PFSK-1 (cell line): ENCODE measurements at regions not wholly inside any gene's neighbourhood (a gene's known extent, or its start where the extent isn't known, plus 50 kb on each side); places are given as distances from the start of the nearest gene placed in this dataset.

Source experiments
- FOXP2 ChIP-seq: optimal IDR thresholded peaks from 2 replicates; pipeline ENCODE3; 2011; ENCODE audit warnings: borderline replicate concordance, control low read depth, inconsistent platforms; ENCODE audit not compliant: insufficient read depth; ENCODE audit errors: extremely low read length, extremely low read depth
- POLR2AphosphoS5 ChIP-seq: IDR thresholded peaks from 2 replicates; pipeline ENCODE4 v1.6.1; 2012; ENCODE audit warnings: low read depth, mild to moderate bottlenecking, control low read depth, low read length, moderate library complexity
- SIN3A ChIP-seq: IDR thresholded peaks from 2 replicates; pipeline ENCODE4 v1.6.1; 2012; ENCODE audit warnings: mild to moderate bottlenecking, low read length, moderate library complexity, borderline replicate concordance; ENCODE audit not compliant: insufficient read depth
- TAF1 ChIP-seq: IDR thresholded peaks from 2 replicates; pipeline ENCODE4 v1.6.1; 2012; ENCODE audit warnings: low read length, control low read depth, borderline replicate concordance; ENCODE audit not compliant: insufficient read depth
- TF ChIP-seq, protein P1 (sequence below), 2 experiments: IDR thresholded peaks; 2 replicates each; pipeline versions ENCODE4 v1.6.1 to v1.8.0; 2011 to 2012; ENCODE audit warnings: low read depth in 2 of 2, low read length in 2 of 2, control low read depth in 1 of 2, inconsistent platforms in 1 of 2, mild to moderate bottlenecking in 1 of 2, moderate library complexity in 1 of 2; ENCODE audit not compliant: insufficient read depth in 1 of 2

DNA sequence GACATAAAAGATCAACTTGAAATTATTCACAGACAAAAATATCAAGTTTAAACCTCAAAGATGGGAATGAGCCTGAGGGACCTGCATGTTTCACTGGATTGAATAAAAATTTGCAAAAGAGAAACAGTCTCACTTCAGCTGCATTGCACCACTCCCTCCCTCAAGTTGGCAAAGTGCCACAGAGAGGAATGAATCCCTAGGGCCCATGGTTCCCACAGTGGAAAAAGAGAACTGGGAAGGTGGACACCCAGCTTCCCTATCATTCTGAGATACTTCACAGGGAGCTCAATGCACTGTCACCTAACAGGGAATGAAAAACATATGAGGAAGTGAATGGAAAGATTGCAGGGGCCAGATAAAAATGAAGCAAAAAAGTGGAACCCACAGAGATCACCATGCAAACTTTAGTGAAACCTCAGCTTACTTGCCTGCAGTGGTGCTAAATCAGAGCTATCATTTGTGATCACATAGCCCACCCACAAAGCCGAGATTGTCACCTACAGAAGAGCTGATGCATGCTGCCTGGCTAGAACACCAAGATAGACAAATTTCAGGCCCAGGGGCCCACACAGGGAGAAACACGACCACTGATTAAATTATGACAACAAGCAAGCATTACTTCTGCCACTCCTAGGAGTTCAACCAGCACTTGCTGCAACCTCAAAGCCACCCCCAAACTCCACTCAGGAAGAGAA is 911.3 kb downstream of the LRFN5 start:
- TF ChIP-seq FOXP2 (no peak), TAF1 (no peak), SIN3A (no peak), POLR2AphosphoS5 (no peak)
- TF ChIP-seq, protein P1, sequence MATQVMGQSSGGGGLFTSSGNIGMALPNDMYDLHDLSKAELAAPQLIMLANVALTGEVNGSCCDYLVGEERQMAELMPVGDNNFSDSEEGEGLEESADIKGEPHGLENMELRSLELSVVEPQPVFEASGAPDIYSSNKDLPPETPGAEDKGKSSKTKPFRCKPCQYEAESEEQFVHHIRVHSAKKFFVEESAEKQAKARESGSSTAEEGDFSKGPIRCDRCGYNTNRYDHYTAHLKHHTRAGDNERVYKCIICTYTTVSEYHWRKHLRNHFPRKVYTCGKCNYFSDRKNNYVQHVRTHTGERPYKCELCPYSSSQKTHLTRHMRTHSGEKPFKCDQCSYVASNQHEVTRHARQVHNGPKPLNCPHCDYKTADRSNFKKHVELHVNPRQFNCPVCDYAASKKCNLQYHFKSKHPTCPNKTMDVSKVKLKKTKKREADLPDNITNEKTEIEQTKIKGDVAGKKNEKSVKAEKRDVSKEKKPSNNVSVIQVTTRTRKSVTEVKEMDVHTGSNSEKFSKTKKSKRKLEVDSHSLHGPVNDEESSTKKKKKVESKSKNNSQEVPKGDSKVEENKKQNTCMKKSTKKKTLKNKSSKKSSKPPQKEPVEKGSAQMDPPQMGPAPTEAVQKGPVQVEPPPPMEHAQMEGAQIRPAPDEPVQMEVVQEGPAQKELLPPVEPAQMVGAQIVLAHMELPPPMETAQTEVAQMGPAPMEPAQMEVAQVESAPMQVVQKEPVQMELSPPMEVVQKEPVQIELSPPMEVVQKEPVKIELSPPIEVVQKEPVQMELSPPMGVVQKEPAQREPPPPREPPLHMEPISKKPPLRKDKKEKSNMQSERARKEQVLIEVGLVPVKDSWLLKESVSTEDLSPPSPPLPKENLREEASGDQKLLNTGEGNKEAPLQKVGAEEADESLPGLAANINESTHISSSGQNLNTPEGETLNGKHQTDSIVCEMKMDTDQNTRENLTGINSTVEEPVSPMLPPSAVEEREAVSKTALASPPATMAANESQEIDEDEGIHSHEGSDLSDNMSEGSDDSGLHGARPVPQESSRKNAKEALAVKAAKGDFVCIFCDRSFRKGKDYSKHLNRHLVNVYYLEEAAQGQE (IDR thresholded peaks at IDR 0.05; ENCODE audit: insufficient read depth in 1 of 2, low read depth in 2 of 2, low read length in 2 of 2), result no peak

DNA sequence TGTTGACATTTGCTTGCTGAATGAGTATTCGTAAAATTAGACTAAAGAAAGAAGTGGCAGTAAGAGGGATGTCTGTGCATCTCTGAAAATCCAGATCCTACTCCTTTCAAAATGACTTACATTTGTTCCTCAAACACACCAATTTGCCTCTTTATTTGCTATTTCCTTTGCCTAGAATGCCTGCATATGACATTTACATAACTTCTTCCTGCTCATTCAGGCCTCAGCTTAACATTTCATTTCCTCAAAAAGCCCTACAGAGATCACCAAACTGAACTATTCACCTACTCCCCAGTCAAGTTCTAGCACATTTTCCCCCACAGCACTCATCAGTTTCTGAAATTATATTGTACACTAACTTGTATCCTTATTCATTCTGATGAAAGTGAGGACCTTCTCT is 907.2 kb downstream of the LRFN5 start:
- TF ChIP-seq POLR2AphosphoS5 (no peak), FOXP2 (no peak), SIN3A (no peak)
- TF ChIP-seq, protein P1 (IDR thresholded peaks at IDR 0.05; ENCODE audit: insufficient read depth in 1 of 2, low read depth in 2 of 2, low read length in 2 of 2), result no peak

DNA sequence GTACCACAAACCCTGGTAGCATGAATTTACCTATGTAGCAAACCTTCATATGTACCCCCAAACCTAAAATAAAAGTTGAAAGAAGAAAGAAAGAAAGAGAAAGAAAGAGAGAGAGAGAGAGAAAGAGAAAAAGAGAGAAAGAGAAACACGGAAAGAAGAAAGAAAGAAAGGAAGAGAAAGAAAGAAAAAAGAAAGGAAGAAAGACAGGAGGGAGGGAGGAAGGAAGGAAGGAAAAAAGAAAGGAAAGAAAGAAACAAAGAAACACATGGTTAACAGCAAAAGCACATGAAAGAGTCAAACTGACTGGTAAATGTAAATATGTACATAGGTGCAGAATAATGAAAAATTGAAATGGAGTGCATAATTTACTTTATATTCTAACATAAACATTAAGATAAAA is 903.4 kb downstream of the LRFN5 start:
- TF ChIP-seq POLR2AphosphoS5, result no peak
- TF ChIP-seq, protein P1 (IDR thresholded peaks at IDR 0.05; ENCODE audit: insufficient read depth in 1 of 2, low read depth in 2 of 2, low read length in 2 of 2), result no peak
- TF ChIP-seq FOXP2, result no peak
- TF ChIP-seq TAF1, result no peak
- TF ChIP-seq SIN3A, result no peak

DNA sequence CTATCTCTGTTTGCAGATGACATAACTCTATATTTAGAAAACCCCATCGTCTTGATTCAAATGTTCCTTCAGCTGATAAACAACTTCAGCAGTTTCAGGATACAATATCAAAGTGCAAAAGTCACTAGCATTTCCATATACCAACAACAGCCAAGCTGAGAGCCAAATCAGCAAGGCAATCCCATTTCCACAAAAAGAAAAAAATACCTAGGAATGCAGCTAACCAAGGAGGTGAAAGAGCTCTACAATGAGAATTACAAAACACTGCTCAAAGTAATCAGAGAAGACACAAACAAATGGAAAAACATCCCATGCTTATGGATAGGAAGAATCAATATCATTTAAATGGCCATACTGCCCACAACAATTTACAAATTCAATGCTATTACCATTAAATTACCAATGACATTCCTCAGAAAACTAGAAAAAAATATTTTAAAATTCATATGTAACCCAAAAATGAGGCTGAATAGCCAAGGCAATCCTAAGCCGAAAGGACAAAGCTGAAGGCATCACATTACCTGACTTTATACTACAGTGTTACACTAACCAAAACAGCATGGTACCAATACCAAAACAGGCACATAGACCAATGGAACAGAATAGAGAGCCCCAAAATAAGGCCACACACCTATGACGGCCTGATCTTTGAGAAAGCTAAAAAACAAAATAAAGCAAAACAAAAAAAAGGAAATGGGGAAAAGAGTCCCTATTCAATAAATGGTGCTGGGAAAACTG is 901.7 kb downstream of the LRFN5 start:
- TF ChIP-seq SIN3A (no peak), FOXP2 (no peak), POLR2AphosphoS5 (no peak), TAF1 (no peak)

DNA sequence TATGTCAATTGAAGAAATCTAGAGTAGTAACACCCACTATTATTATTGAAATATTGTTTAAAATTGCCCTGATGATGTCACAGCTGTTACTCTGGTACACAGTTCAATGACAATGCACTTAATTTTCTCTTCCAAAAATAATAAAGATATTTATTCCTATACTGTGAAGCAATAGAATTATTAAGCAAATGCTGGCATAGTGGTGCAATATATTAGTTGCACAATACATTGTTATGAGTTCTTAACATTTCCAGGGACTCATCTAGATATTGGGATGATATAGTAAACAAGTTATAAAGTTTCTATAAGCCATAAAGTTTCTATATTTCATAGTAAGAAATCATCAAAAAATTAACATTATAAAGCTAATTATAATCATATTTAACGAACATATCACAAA is 897.8 kb downstream of the LRFN5 start:
- TF ChIP-seq, protein P1 (IDR thresholded peaks at IDR 0.05; ENCODE audit: insufficient read depth in 1 of 2, low read depth in 2 of 2, low read length in 2 of 2), result no peak
- TF ChIP-seq TAF1 (no peak), SIN3A (no peak), FOXP2 (no peak), POLR2AphosphoS5 (no peak)
